Ishikawa (cell line): ENCODE measurements at regions not wholly inside any gene's neighbourhood (a gene's known extent, or its start where the extent isn't known, plus 50 kb on each side); places are given as distances from the start of the nearest gene placed in this dataset.

Experiments
- CEBPB ChIP-seq: IDR thresholded peaks from 2 replicates; pipeline ENCODE4 v1.6.1; 2012
- CREB1 ChIP-seq: IDR thresholded peaks from 2 replicates; pipeline ENCODE4 v1.6.1; 2012; ENCODE audit warnings: low read depth
- EGR1 ChIP-seq: IDR thresholded peaks from 2 replicates; pipeline ENCODE4 v1.6.1; 2012
- EP300 ChIP-seq: IDR thresholded peaks from 2 replicates; pipeline ENCODE4 v1.6.1; 2012; ENCODE audit warnings: borderline replicate concordance
- FOXM1 ChIP-seq: IDR thresholded peaks from 2 replicates; pipeline ENCODE4 v1.6.1; 2012; ENCODE audit warnings: low read depth, borderline replicate concordance
- NFIC ChIP-seq: IDR thresholded peaks from 2 replicates; pipeline ENCODE4 v1.6.1; 2012
- RAD21 ChIP-seq: IDR thresholded peaks from 2 replicates; pipeline ENCODE4 v1.6.1; 2012; ENCODE audit warnings: low read depth
- TAF1 ChIP-seq: IDR thresholded peaks from 2 replicates; pipeline ENCODE4 v1.6.1; 2012; ENCODE audit warnings: low read depth, mild to moderate bottlenecking
- TCF12 ChIP-seq: IDR thresholded peaks from 2 replicates; pipeline ENCODE4 v1.6.1; 2012; ENCODE audit warnings: low read depth
- TEAD4 ChIP-seq: IDR thresholded peaks from 2 replicates; pipeline ENCODE4 v1.6.1; 2012
- YY1 ChIP-seq: IDR thresholded peaks from 2 replicates; pipeline ENCODE4 v1.6.1; 2012; ENCODE audit warnings: low read depth
- ZBTB7A ChIP-seq: IDR thresholded peaks from 2 replicates; pipeline ENCODE4 v1.6.1; 2012; ENCODE audit warnings: low read depth
- TF ChIP-seq, protein P1 (sequence below): IDR thresholded peaks from 2 replicates; pipeline ENCODE4 v1.6.1; 2012
- TF ChIP-seq, protein P2 (sequence below): IDR thresholded peaks from 2 replicates; pipeline ENCODE4 v1.6.1; 2012; ENCODE audit warnings: low read depth, mild to moderate bottlenecking
- TF ChIP-seq, protein P3 (sequence below): IDR thresholded peaks from 2 replicates; pipeline ENCODE4 v1.6.1; 2012

GRCh38 chr13:111043575-111043982 lies 71.5 kb upstream of the ARHGEF7 start:
- TF ChIP-seq, protein P1, sequence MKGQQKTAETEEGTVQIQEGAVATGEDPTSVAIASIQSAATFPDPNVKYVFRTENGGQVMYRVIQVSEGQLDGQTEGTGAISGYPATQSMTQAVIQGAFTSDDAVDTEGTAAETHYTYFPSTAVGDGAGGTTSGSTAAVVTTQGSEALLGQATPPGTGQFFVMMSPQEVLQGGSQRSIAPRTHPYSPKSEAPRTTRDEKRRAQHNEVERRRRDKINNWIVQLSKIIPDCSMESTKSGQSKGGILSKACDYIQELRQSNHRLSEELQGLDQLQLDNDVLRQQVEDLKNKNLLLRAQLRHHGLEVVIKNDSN: 0 out of 2 replicates have a peak, but pooled peaks have one; percentile 13
- TF ChIP-seq CEBPB: no peak
- no peak for TF ChIP-seq ZBTB7A

- TF ChIP-seq EP300 (no peak), CREB1 (no peak), TCF12 (no peak), ZBTB7A (no peak), TAF1 (no peak), CEBPB (no peak), RAD21 (no peak), FOXM1 (no peak)
- TF ChIP-seq, protein P2, sequence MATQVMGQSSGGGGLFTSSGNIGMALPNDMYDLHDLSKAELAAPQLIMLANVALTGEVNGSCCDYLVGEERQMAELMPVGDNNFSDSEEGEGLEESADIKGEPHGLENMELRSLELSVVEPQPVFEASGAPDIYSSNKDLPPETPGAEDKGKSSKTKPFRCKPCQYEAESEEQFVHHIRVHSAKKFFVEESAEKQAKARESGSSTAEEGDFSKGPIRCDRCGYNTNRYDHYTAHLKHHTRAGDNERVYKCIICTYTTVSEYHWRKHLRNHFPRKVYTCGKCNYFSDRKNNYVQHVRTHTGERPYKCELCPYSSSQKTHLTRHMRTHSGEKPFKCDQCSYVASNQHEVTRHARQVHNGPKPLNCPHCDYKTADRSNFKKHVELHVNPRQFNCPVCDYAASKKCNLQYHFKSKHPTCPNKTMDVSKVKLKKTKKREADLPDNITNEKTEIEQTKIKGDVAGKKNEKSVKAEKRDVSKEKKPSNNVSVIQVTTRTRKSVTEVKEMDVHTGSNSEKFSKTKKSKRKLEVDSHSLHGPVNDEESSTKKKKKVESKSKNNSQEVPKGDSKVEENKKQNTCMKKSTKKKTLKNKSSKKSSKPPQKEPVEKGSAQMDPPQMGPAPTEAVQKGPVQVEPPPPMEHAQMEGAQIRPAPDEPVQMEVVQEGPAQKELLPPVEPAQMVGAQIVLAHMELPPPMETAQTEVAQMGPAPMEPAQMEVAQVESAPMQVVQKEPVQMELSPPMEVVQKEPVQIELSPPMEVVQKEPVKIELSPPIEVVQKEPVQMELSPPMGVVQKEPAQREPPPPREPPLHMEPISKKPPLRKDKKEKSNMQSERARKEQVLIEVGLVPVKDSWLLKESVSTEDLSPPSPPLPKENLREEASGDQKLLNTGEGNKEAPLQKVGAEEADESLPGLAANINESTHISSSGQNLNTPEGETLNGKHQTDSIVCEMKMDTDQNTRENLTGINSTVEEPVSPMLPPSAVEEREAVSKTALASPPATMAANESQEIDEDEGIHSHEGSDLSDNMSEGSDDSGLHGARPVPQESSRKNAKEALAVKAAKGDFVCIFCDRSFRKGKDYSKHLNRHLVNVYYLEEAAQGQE: no peak
Measured at GRCh38 chr13:111042661-111043226, 72.4 kb upstream of the ARHGEF7 start.

- TF ChIP-seq ZBTB7A: no peak
- no peak for TF ChIP-seq TAF1
- no peak for TF ChIP-seq YY1
- TF ChIP-seq, protein P3, sequence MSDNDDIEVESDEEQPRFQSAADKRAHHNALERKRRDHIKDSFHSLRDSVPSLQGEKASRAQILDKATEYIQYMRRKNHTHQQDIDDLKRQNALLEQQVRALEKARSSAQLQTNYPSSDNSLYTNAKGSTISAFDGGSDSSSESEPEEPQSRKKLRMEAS: no peak
- no peak for TF ChIP-seq TEAD4
- TF ChIP-seq TCF12: no peak
- no peak for TF ChIP-seq CREB1
- TF ChIP-seq, protein P2: no peak
- no peak for TF ChIP-seq CEBPB
- no peak for TF ChIP-seq FOXM1
- TF ChIP-seq EGR1: no peak
Measured at GRCh38 chr13:111040830-111041229, 74.3 kb upstream of the ARHGEF7 start.

DNA sequence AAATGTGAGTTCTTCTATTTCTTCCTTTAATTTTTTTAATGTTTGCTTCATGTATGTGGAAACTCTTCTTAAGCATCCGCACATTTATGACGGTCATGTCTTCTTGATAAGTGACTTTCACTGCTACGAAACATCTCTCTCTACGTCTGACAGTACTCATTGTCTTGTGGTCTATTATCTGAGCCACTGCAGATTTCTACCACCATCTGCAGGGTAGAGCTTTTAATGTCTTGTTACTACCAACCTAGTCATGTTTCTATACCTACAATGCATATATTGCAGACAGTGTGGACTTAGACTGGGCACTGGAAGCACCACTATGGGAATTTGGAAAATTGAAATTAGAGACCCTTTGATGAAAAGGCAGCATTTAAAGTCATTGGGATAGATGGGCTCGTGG lies 75.4 kb upstream of the ARHGEF7 start:
- TF ChIP-seq CEBPB (no peak), CREB1 (no peak), YY1 (no peak), TEAD4 (no peak), RAD21 (no peak), EGR1 (no peak), TCF12 (no peak), NFIC (no peak), EP300 (no peak), TAF1 (no peak), ZBTB7A (no peak), FOXM1 (no peak)
- TF ChIP-seq, protein P1: no peak
- TF ChIP-seq, protein P3: no peak
- TF ChIP-seq, protein P2: no peak

DNA sequence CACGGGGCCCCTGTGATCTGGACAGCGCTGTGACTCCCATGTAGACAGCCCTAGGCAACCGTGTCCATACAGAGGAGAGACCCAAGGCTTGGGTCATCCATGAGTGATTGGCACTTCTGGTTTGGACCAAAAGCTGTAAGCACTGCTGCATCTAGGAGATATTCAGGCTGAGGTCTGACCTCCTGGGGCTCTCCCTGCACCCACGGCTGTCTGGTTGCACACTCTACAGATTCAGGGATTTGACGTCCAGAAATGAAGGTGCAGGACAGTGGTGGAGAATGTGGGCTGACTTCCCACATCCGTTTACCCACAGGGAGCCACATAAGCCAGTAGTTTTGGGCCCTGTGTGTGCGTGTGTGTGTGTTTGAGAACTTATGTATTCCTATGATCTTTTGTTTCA lies 76.2 kb upstream of the ARHGEF7 start:
- no peak for TF ChIP-seq ZBTB7A
- no peak for TF ChIP-seq EGR1
